WTC11 (cell line): ENCODE measurements at regions not wholly inside any gene's neighbourhood (a gene's known extent, or its start where the extent isn't known, plus 50 kb on each side); places are given as distances from the start of the nearest gene placed in this dataset.

Source experiments
- ATAC-seq: fragments of 200-7000 bp; cut with Tn5 transposase; 2 replicates; pipeline ENCODE4 v1.10.0; 2021; ENCODE audit warnings: mild to moderate bottlenecking, moderate library complexity
- CTCF ChIA-PET: fragments of 300-600 bp; sonication (Branson Sonifier 250); formaldehyde crosslinking; loops from one replicate; lab custom pipeline; 2021; ENCODE audit warnings: antibody characterized with exemption; lab: Charles Lee
- POLR2A ChIA-PET: fragments of 350-600 bp; sonication (Branson Sonifier 250); formaldehyde crosslinking; loops from one replicate; lab custom pipeline; 2021; ENCODE audit warnings: antibody characterized with exemption; lab: Charles Lee
- DNase-seq: peaks from one replicate; pipeline ENCODE4 v3.0.0; 2021; ENCODE audit warnings: low spot score
- H3K27ac Mint-ChIP-seq: 2 replicates; pipeline ENCODE4 v1.8.0; 2021; ENCODE audit warnings: mixed read lengths
- H3K27me3 Mint-ChIP-seq: 2 replicates; pipeline ENCODE4 v1.8.0; 2021; ENCODE audit warnings: low read depth, mild to moderate bottlenecking, moderate library complexity, mixed read lengths
- H3K36me3 Mint-ChIP-seq: 2 replicates; pipeline ENCODE4 v1.8.0; 2021; ENCODE audit warnings: mixed read lengths
- H3K4me1 Mint-ChIP-seq: 2 replicates; pipeline ENCODE4 v1.8.0; 2022; ENCODE audit warnings: mixed read lengths
- H3K4me3 Mint-ChIP-seq: 2 replicates; pipeline ENCODE4 v1.8.0; 2021; ENCODE audit warnings: mild to moderate bottlenecking, moderate library complexity, mixed read lengths
- H3K9me3 Mint-ChIP-seq: 2 replicates; pipeline ENCODE4 v1.8.0; 2021; ENCODE audit warnings: mixed read lengths
- ESRRA ChIP-seq: sonication (generic); formaldehyde crosslinking; IDR thresholded peaks from 2 replicates; pipeline ENCODE4 v1.8.1; 2022; ENCODE audit warnings: mild to moderate bottlenecking, missing genetic modification reagents, borderline replicate concordance
- HMGA2 ChIP-seq: fragments of 250-450 bp; sonication (Bioruptor Pico); IDR thresholded peaks from 2 replicates; pipeline ENCODE4 v1.4.0; 2021; ENCODE audit warnings: mild to moderate bottlenecking, moderate library complexity
- JUN ChIP-seq: sonication (generic); formaldehyde crosslinking; IDR thresholded peaks from 2 replicates; pipeline ENCODE4 v1.8.0; 2023; ENCODE audit warnings: mild to moderate bottlenecking, missing genetic modification reagents
- NFYB ChIP-seq: sonication (generic); formaldehyde crosslinking; conservative IDR thresholded peaks from 2 replicates; pipeline ENCODE4 v1.8.0; 2022; ENCODE audit warnings: low read depth, missing genetic modification reagents
- NR3C1 ChIP-seq: sonication (generic); formaldehyde crosslinking; conservative IDR thresholded peaks from 2 replicates; pipeline ENCODE4 v1.8.1; 2023; ENCODE audit warnings: low read depth, mild to moderate bottlenecking, missing genetic modification reagents
- RELA ChIP-seq: sonication (generic); formaldehyde crosslinking; IDR thresholded peaks from 2 replicates; pipeline ENCODE4 v1.8.1; 2022; ENCODE audit warnings: missing genetic modification reagents, mild to moderate bottlenecking, borderline replicate concordance
- SMAD3 ChIP-seq: sonication (generic); formaldehyde crosslinking; IDR thresholded peaks from 2 replicates; pipeline ENCODE4 v1.8.0; 2022; ENCODE audit warnings: missing genetic modification reagents, mild to moderate bottlenecking, borderline replicate concordance
- TCF7 ChIP-seq: sonication (generic); formaldehyde crosslinking; IDR thresholded peaks from 2 replicates; pipeline ENCODE4 v1.8.0; 2022; ENCODE audit warnings: mild to moderate bottlenecking, low read depth, missing genetic modification reagents, moderate library complexity
- ZBTB21 ChIP-seq: sonication (generic); formaldehyde crosslinking; IDR thresholded peaks from 2 replicates; pipeline ENCODE4 v1.8.1; 2023; ENCODE audit warnings: mild to moderate bottlenecking, missing genetic modification reagents, borderline replicate concordance
- ZNF121 ChIP-seq: sonication (generic); formaldehyde crosslinking; IDR thresholded peaks from 2 replicates; pipeline ENCODE4 v1.8.0; 2023; ENCODE audit warnings: missing genetic modification reagents
- ZNF138 ChIP-seq: sonication (generic); formaldehyde crosslinking; conservative IDR thresholded peaks from 2 replicates; pipeline ENCODE4 v1.8.1; 2022; ENCODE audit warnings: mild to moderate bottlenecking, moderate library complexity, missing genetic modification reagents
- ZNF317 ChIP-seq: sonication (generic); formaldehyde crosslinking; IDR thresholded peaks from 2 replicates; pipeline ENCODE4 v1.8.1; 2023; ENCODE audit warnings: low read depth, mild to moderate bottlenecking, moderate library complexity, missing genetic modification reagents, borderline replicate concordance
- ZNF396 ChIP-seq: fragments of 250-450 bp; sonication (Bioruptor Pico); IDR thresholded peaks from 2 replicates; pipeline ENCODE4 v1.8.0; 2021; ENCODE audit warnings: mild to moderate bottlenecking, moderate library complexity, borderline replicate concordance
- ZNF671 ChIP-seq: fragments of 250-450 bp; sonication (Bioruptor Pico); IDR thresholded peaks from 2 replicates; pipeline ENCODE4 v1.8.0; 2021; ENCODE audit warnings: mild to moderate bottlenecking
- TF ChIP-seq, protein P1 (sequence below): sonication (generic); formaldehyde crosslinking; IDR thresholded peaks from 2 replicates; pipeline ENCODE4 v1.8.1; 2022; ENCODE audit warnings: missing genetic modification reagents, borderline replicate concordance
- TF ChIP-seq, protein P2 (sequence below): fragments of 200-600 bp; IDR thresholded peaks from 2 replicates; pipeline ENCODE4 v1.8.0; 2022; ENCODE audit warnings: antibody characterized with exemption
- TF ChIP-seq, protein P3 (sequence below): sonication (generic); formaldehyde crosslinking; IDR thresholded peaks from 2 replicates; pipeline ENCODE4 v1.8.1; 2023; ENCODE audit warnings: mild to moderate bottlenecking, missing genetic modification reagents, borderline replicate concordance
- TF ChIP-seq, protein P4 (sequence below): sonication (generic); formaldehyde crosslinking; conservative IDR thresholded peaks from 2 replicates; pipeline ENCODE4 v1.8.1; 2022; ENCODE audit warnings: mild to moderate bottlenecking, missing genetic modification reagents
- TF ChIP-seq, protein P5 (sequence below): fragments of 250-450 bp; sonication (Bioruptor Pico); IDR thresholded peaks from 2 replicates; pipeline ENCODE4 v1.8.0; 2021; ENCODE audit warnings: mild to moderate bottlenecking
- TF ChIP-seq, protein P6 (sequence below): sonication (generic); formaldehyde crosslinking; IDR thresholded peaks from 2 replicates; pipeline ENCODE4 v1.8.1; 2023; ENCODE audit warnings: mild to moderate bottlenecking, missing genetic modification reagents, moderate library complexity

DNA sequence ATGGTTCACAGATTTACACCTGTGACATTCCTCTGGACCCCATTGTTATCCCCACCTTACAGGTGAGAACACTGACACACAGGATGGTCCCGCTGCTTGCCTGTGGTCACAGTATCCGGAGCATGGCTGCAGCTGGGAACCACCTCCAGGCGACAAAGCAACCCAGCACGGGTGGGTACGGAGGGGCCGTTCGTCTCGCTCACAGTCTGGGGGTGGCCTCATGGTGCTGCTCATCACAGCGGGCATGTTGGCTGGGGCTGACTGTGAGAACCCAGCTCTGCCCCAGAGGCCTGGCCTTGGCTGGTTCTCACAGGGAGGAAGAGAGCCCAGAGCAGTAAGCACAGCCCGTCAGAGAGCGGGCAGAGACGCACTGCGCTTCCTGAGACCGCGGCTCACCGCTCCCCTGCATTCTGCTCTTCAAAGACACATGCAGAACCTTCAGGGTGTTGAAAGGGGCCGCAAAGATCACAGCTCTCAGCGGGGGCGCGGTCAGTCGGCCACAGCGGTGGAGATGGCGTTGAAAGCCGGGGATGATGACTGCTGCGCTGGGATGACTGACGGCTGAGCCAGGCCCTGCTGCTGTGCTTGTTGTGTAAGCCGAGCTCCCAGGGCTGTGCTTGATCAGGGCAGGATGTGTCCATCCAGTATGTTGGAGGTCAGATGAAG is 423.0 kb downstream of the BRD1 start:
- peaks cover 8% of the 10 kb centered on the region; the same call in 1 of the 2 replicates for H3K4me1 Mint-ChIP-seq

DNA sequence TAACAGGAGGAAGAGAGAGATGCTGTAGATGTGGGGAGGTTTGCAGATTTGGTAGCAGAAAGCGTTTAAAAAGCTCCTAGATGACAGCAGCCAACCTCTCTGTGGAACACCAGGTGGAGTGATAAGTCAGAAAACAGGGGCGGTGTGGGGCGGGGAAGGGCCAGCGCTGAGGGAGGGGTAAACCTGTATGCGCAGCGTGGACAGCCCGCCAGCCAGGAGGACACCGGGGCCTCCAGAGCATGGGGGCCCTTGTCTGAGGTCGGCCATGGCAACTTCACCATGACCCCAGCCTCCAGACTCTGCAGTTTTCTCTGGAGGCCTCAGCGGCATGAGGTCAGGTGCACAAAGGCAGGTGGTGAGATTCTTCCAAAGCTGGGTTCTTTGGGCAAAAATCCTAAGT is 423.7 kb downstream of the BRD1 start:
- no peak overlapping the region for H3K4me3 Mint-ChIP-seq
- TF ChIP-seq, protein P1, sequence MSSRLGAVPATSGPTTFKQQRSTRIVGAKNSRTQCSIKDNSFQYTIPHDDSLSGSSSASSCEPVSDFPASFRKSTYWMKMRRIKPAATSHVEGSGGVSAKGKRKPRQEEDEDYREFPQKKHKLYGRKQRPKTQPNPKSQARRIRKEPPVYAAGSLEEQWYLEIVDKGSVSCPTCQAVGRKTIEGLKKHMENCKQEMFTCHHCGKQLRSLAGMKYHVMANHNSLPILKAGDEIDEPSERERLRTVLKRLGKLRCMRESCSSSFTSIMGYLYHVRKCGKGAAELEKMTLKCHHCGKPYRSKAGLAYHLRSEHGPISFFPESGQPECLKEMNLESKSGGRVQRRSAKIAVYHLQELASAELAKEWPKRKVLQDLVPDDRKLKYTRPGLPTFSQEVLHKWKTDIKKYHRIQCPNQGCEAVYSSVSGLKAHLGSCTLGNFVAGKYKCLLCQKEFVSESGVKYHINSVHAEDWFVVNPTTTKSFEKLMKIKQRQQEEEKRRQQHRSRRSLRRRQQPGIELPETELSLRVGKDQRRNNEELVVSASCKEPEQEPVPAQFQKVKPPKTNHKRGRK (CRISPR knock-in tag), result no peak
- TF ChIP-seq HMGA2 (CRISPR knock-in tag), result no peak
- TF ChIP-seq, protein P2, sequence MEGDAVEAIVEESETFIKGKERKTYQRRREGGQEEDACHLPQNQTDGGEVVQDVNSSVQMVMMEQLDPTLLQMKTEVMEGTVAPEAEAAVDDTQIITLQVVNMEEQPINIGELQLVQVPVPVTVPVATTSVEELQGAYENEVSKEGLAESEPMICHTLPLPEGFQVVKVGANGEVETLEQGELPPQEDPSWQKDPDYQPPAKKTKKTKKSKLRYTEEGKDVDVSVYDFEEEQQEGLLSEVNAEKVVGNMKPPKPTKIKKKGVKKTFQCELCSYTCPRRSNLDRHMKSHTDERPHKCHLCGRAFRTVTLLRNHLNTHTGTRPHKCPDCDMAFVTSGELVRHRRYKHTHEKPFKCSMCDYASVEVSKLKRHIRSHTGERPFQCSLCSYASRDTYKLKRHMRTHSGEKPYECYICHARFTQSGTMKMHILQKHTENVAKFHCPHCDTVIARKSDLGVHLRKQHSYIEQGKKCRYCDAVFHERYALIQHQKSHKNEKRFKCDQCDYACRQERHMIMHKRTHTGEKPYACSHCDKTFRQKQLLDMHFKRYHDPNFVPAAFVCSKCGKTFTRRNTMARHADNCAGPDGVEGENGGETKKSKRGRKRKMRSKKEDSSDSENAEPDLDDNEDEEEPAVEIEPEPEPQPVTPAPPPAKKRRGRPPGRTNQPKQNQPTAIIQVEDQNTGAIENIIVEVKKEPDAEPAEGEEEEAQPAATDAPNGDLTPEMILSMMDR, result no peak
- TF ChIP-seq, protein P3, sequence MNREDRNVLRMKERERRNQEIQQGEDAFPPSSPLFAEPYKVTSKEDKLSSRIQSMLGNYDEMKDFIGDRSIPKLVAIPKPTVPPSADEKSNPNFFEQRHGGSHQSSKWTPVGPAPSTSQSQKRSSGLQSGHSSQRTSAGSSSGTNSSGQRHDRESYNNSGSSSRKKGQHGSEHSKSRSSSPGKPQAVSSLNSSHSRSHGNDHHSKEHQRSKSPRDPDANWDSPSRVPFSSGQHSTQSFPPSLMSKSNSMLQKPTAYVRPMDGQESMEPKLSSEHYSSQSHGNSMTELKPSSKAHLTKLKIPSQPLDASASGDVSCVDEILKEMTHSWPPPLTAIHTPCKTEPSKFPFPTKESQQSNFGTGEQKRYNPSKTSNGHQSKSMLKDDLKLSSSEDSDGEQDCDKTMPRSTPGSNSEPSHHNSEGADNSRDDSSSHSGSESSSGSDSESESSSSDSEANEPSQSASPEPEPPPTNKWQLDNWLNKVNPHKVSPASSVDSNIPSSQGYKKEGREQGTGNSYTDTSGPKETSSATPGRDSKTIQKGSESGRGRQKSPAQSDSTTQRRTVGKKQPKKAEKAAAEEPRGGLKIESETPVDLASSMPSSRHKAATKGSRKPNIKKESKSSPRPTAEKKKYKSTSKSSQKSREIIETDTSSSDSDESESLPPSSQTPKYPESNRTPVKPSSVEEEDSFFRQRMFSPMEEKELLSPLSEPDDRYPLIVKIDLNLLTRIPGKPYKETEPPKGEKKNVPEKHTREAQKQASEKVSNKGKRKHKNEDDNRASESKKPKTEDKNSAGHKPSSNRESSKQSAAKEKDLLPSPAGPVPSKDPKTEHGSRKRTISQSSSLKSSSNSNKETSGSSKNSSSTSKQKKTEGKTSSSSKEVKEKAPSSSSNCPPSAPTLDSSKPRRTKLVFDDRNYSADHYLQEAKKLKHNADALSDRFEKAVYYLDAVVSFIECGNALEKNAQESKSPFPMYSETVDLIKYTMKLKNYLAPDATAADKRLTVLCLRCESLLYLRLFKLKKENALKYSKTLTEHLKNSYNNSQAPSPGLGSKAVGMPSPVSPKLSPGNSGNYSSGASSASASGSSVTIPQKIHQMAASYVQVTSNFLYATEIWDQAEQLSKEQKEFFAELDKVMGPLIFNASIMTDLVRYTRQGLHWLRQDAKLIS (CRISPR knock-in tag), result no peak
- no peak for TF ChIP-seq NR3C1 (CRISPR knock-in tag)
- TF ChIP-seq, protein P4, sequence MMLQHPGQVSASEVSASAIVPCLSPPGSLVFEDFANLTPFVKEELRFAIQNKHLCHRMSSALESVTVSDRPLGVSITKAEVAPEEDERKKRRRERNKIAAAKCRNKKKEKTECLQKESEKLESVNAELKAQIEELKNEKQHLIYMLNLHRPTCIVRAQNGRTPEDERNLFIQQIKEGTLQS (CRISPR knock-in tag), result no peak
- no peak for TF ChIP-seq SMAD3 (CRISPR knock-in tag)
- H3K4me1 Mint-ChIP-seq, result peaks cover 8% of the 10 kb centered on the region; the same call in 1 of the 2 replicates
- ChIA-PET CTCF (interaction anchor here (0.7 to 1.8 kb wide), 5 partner anchors 30 to 229 kb away, joined by 3 to 5 read pairs (median 4); no protein-coding TSS in a partner anchor), POLR2A (interaction anchor here (0.5 kb wide), 1 partner anchor 28 kb away, joined by 4 read pairs; no protein-coding TSS in a partner anchor)
- DNase-seq, result no peak
- ATAC-seq, result no peak
- peaks cover 11% of the 10 kb centered on the region for H3K9me3 Mint-ChIP-seq
- no peaks in the 10 kb centered on the region for H3K36me3 Mint-ChIP-seq
- no peak overlapping the region for H3K27ac Mint-ChIP-seq
- H3K27me3 Mint-ChIP-seq, result peaks cover 4% of the 10 kb centered on the region

More for the DNA sequence above, 423.0 kb downstream of the BRD1 start:
- H3K36me3 Mint-ChIP-seq, result no peaks in the 10 kb centered on the region
- no peak overlapping the region for H3K27ac Mint-ChIP-seq
- ChIA-PET CTCF (interaction anchor here (0.7 to 1.8 kb wide), 5 partner anchors 29 to 228 kb away, joined by 3 to 5 read pairs (median 4); no protein-coding TSS in a partner anchor), POLR2A (no interaction called here)
- DNase-seq, result no peak
- H3K4me3 Mint-ChIP-seq, result no peak overlapping the region
- H3K9me3 Mint-ChIP-seq, result peaks cover 17% of the 10 kb centered on the region
- no peak for ATAC-seq
- TF ChIP-seq ZBTB21 (CRISPR knock-in tag), result no peak
- H3K27me3 Mint-ChIP-seq, result peaks cover 4% of the 10 kb centered on the region

DNA sequence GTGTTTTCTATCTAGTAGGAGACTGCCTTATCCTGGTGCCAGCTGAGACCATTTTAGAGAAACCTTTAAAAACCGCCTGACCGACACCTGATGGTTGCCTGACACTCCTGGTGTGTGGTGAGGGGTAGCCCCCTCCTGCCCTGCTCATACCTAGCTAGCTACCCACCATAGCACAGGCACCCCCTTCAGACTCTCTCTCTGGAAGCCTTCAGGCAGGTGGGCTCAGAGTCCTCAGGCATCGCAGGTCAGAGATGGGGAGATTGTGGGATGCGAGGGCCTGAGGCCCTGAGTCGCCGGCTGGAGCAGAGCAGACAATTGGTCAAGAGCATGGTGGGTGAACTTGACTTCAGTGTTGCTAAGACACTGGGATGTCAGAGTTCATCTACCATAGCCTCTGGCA is 424.6 kb downstream of the BRD1 start:
- DNase-seq (no peak), ATAC-seq (no peak)
- H3K9me3 Mint-ChIP-seq, result peaks cover 11% of the 10 kb centered on the region
- ChIA-PET POLR2A (interaction anchor here (0.6 kb wide), 1 partner anchor 929 kb away, joined by 3 read pairs; no protein-coding TSS in a partner anchor), CTCF (interaction anchor here (1.2 to 1.6 kb wide), 2 partner anchors 31 to 98 kb away, joined by 3 to 5 read pairs; no protein-coding TSS in a partner anchor)
- H3K4me1 Mint-ChIP-seq, result peaks cover 8% of the 10 kb centered on the region; the same call in 1 of the 2 replicates
- H3K36me3 Mint-ChIP-seq, result no peaks in the 10 kb centered on the region
- H3K4me3 Mint-ChIP-seq, result no peak overlapping the region
- no peak overlapping the region for H3K27ac Mint-ChIP-seq
- H3K27me3 Mint-ChIP-seq, result peaks cover 4% of the 10 kb centered on the region
- TF ChIP-seq ZNF121 (CRISPR knock-in tag), result no peak
- TF ChIP-seq NFYB (CRISPR knock-in tag), result no peak
- no peak for TF ChIP-seq JUN (CRISPR knock-in tag)
- TF ChIP-seq TCF7 (CRISPR knock-in tag), result no peak
- TF ChIP-seq ZNF317 (CRISPR knock-in tag), result no peak
- TF ChIP-seq ZNF138 (CRISPR knock-in tag), result no peak
- TF ChIP-seq, protein P5, sequence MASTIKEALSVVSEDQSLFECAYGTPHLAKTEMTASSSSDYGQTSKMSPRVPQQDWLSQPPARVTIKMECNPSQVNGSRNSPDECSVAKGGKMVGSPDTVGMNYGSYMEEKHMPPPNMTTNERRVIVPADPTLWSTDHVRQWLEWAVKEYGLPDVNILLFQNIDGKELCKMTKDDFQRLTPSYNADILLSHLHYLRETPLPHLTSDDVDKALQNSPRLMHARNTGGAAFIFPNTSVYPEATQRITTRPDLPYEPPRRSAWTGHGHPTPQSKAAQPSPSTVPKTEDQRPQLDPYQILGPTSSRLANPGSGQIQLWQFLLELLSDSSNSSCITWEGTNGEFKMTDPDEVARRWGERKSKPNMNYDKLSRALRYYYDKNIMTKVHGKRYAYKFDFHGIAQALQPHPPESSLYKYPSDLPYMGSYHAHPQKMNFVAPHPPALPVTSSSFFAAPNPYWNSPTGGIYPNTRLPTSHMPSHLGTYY, result no peak
- TF ChIP-seq, protein P6, sequence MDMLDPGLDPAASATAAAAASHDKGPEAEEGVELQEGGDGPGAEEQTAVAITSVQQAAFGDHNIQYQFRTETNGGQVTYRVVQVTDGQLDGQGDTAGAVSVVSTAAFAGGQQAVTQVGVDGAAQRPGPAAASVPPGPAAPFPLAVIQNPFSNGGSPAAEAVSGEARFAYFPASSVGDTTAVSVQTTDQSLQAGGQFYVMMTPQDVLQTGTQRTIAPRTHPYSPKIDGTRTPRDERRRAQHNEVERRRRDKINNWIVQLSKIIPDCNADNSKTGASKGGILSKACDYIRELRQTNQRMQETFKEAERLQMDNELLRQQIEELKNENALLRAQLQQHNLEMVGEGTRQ (CRISPR knock-in tag), result no peak
- no peak for TF ChIP-seq ZNF396 (CRISPR knock-in tag)
- TF ChIP-seq ZNF671 (CRISPR knock-in tag), result no peak
- no peak for TF ChIP-seq ESRRA
- TF ChIP-seq RELA, result no peak
